A549 (cell line): ENCODE measurements at regions not wholly inside any gene's neighbourhood (a gene's known extent, or its start where the extent isn't known, plus 50 kb on each side); places are given as distances from the start of the nearest gene placed in this dataset.

ENCODE experiments used
- ATAC-seq, 2 experiments: fragments of 200-7000 bp in 1 of 2; fragments of >200 bp in 1 of 2; cut with Nextera tagmentation in 1 of 2; cut with Tn5 transposase in 1 of 2; 3 replicates each; pipeline versions ENCODE4 v1.8.0 to v1.9.1; 2018 to 2020; ENCODE audit warnings: mild to moderate bottlenecking in 1 of 2, moderate library complexity in 1 of 2
- CTCF ChIA-PET: fragments of 300-600 bp; sonication (Branson Sonifier 250); formaldehyde crosslinking; extraction: SDS; loops from one replicate; lab custom pipeline; 2021; ENCODE audit warnings: antibody characterized with exemption, inconsistent platforms; lab: Yijun Ruan, JAX
- POLR2A ChIA-PET: fragments of 350-600 bp; formaldehyde crosslinking; extraction: SDS; loops from one replicate; lab custom pipeline; 2021; ENCODE audit warnings: antibody characterized with exemption, inconsistent platforms; lab: Yijun Ruan, JAX
- DNase-seq, 2 experiments: peaks; one replicate each; pipeline versions ENCODE4 v3.0.0 to v3.0.0-alpha.2; 2011 to 2016; ENCODE audit warnings: low read depth in 1 of 2, low spot score in 1 of 2
- FAIRE-seq: peaks from 2 replicates; lab custom pipeline; 2011; peaks lifted over from hg19 to GRCh38; lab: Jason Lieb, UNC
- H3K27ac ChIP-seq, 2 experiments: fragments of >200 bp; sonication (Bioruptor Twin); formaldehyde crosslinking; 3 replicates each; pipeline ENCODE4 v1.5.1; 2016 to 2017
- H3K4me1 ChIP-seq: fragments of >200 bp; sonication (Bioruptor Twin); formaldehyde crosslinking; 3 replicates; pipeline ENCODE4 v1.6.1; 2016
- H3K4me2 ChIP-seq: fragments of >200 bp; sonication (Bioruptor Twin); formaldehyde crosslinking; 3 replicates; pipeline ENCODE4 v1.6.1; 2016
- H3K4me3 ChIP-seq: fragments of >200 bp; sonication (Bioruptor Twin); formaldehyde crosslinking; 3 replicates; pipeline ENCODE4 v1.5.1; 2016
- H3K9me3 ChIP-seq: fragments of >200 bp; sonication (Bioruptor Twin); formaldehyde crosslinking; 3 replicates; pipeline ENCODE4 v1.6.1; 2016
- ATOH8 ChIP-seq: fragments of 250-450 bp; sonication (Bioruptor Pico); IDR thresholded peaks from 2 replicates; pipeline ENCODE4 v1.5.0; 2020; ENCODE audit warnings: low read depth, mild to moderate bottlenecking, moderate library complexity
- BHLHE40 ChIP-seq: IDR thresholded peaks from 2 replicates; pipeline ENCODE4 v1.6.1; 2012; ENCODE audit warnings: low read depth, low read length, inconsistent platforms
- CBX2 ChIP-seq: fragments of 200-600 bp; sonication (generic); IDR thresholded peaks from 2 replicates; pipeline ENCODE4 v1.6.1; 2016; ENCODE audit warnings: low read depth, mild to moderate bottlenecking, borderline replicate concordance
- CHD4 ChIP-seq: fragments of 200-600 bp; sonication (generic); IDR thresholded peaks from 2 replicates; pipeline ENCODE4 v1.6.1; 2016; ENCODE audit warnings: antibody characterized with exemption, mild to moderate bottlenecking, borderline replicate concordance
- ELK1 ChIP-seq: fragments of 150-350 bp; IDR thresholded peaks from 2 replicates; pipeline ENCODE4 v1.6.1; 2014; ENCODE audit warnings: low read depth, mild to moderate bottlenecking, low read length
- ESRRA ChIP-seq: fragments of 150-350 bp; IDR thresholded peaks from 2 replicates; pipeline ENCODE4 v1.6.1; 2014; ENCODE audit warnings: mild to moderate bottlenecking, low read length, borderline replicate concordance
- FOSB ChIP-seq: fragments of 250-450 bp; sonication (Bioruptor Pico); IDR thresholded peaks from 2 replicates; pipeline ENCODE4 v1.5.0; 2020; ENCODE audit warnings: mild to moderate bottlenecking, moderate library complexity
- GATA3 ChIP-seq: IDR thresholded peaks from 2 replicates; pipeline ENCODE4 v1.6.1; 2012; ENCODE audit warnings: borderline replicate concordance
- HDAC2 ChIP-seq: fragments of 200-600 bp; sonication (generic); IDR thresholded peaks from 2 replicates; pipeline ENCODE4 v1.6.1; 2016
- HOXB5 ChIP-seq: fragments of 250-450 bp; sonication (Bioruptor Pico); IDR thresholded peaks from 2 replicates; pipeline ENCODE4 v1.5.0; 2020; ENCODE audit warnings: mild to moderate bottlenecking, moderate library complexity
- JUN ChIP-seq, 2 experiments: fragments of >200 bp; sonication (Bioruptor Twin); formaldehyde crosslinking; IDR thresholded peaks; 2 replicates in 1 of 2; 3 replicates in 1 of 2; pipeline ENCODE4 v1.6.1; 2016 to 2017
- JUNB ChIP-seq: fragments of >200 bp; sonication (Bioruptor Twin); formaldehyde crosslinking; IDR thresholded peaks from 2 replicates; pipeline ENCODE4 v1.6.1; 2016
- KDM1A ChIP-seq: fragments of 200-600 bp; sonication (generic); IDR thresholded peaks from 2 replicates; pipeline ENCODE4 v1.6.1; 2016; ENCODE audit warnings: low read depth, mild to moderate bottlenecking
- KDM5A ChIP-seq: fragments of 200-600 bp; sonication (generic); IDR thresholded peaks from 2 replicates; pipeline ENCODE4 v1.6.1; 2016; ENCODE audit warnings: antibody characterized with exemption, mild to moderate bottlenecking
- MYC ChIP-seq: IDR thresholded peaks from 2 replicates; pipeline ENCODE4 v1.6.1; 2012; ENCODE audit warnings: mild to moderate bottlenecking, inconsistent platforms, low read length, improper control_type of control experiment, borderline replicate concordance
- NFE2L2 ChIP-seq: fragments of 150-350 bp; conservative IDR thresholded peaks from 2 replicates; pipeline ENCODE4 v1.6.1; 2014; ENCODE audit warnings: low read length
- PBX3 ChIP-seq: IDR thresholded peaks from 2 replicates; pipeline ENCODE4 v1.6.1; 2012
- POLR2A ChIP-seq: IDR thresholded peaks from 2 replicates; pipeline ENCODE4 v1.6.1; 2012; ENCODE audit warnings: mild to moderate bottlenecking, low read length
- RAD21 ChIP-seq, 2 experiments: fragments of >200 bp in 1 of 2; sonication (Bioruptor Twin) in 1 of 2; formaldehyde crosslinking in 1 of 2; IDR thresholded peaks in 1 of 2; conservative IDR thresholded peaks in 1 of 2; 2 replicates in 1 of 2; 3 replicates in 1 of 2; pipeline ENCODE4 v1.6.1; 2012 to 2018; ENCODE audit warnings: inconsistent platforms in 1 of 2
- RARB ChIP-seq: fragments of 250-450 bp; sonication (Bioruptor Pico); IDR thresholded peaks from 2 replicates; pipeline ENCODE4 v1.8.0; 2021; ENCODE audit warnings: mild to moderate bottlenecking, moderate library complexity
- RCOR1 ChIP-seq: fragments of 150-350 bp; IDR thresholded peaks from 2 replicates; pipeline ENCODE4 v1.6.1; 2014; ENCODE audit warnings: antibody characterized with exemption, low read length, low read depth
- RFX5 ChIP-seq: fragments of 450-650 bp; IDR thresholded peaks from 2 replicates; pipeline ENCODE4 v1.7.1; 2014; ENCODE audit warnings: antibody characterized with exemption, mild to moderate bottlenecking, moderate library complexity
- RNF2 ChIP-seq: fragments of 200-600 bp; sonication (generic); IDR thresholded peaks from 2 replicates; pipeline ENCODE4 v1.6.1; 2016; ENCODE audit warnings: low read depth, mild to moderate bottlenecking, antibody characterized with exemption, moderate library complexity, borderline replicate concordance
- SMC3 ChIP-seq: fragments of >200 bp; sonication (Bioruptor Twin); formaldehyde crosslinking; IDR thresholded peaks from 3 replicates; pipeline ENCODE4 v1.6.1; 2018; ENCODE audit warnings: inconsistent platforms
- ZNF302 ChIP-seq: fragments of 250-450 bp; sonication (Bioruptor Pico); IDR thresholded peaks from 2 replicates; pipeline ENCODE4 v1.9.0; 2021; ENCODE audit warnings: inconsistent platforms, mild to moderate bottlenecking, moderate library complexity
- WGBS: methylation state at CpG from one replicate; pipeline ENCODE4 v1.1.6; 2017; ENCODE audit errors: missing lambda C conversion rate; 5-methylcytosine and 5-hydroxymethylcytosine counted together
- TF ChIP-seq, protein P1 (sequence below): fragments of 450-650 bp; IDR thresholded peaks from 2 replicates; pipeline ENCODE4 v1.6.1; 2014; ENCODE audit warnings: antibody characterized with exemption
- TF ChIP-seq, protein P2 (sequence below): fragments of 200-600 bp; sonication (generic); IDR thresholded peaks from 2 replicates; pipeline ENCODE4 v1.6.1; 2016; ENCODE audit warnings: antibody characterized with exemption, mild to moderate bottlenecking, moderate library complexity
- TF ChIP-seq, protein P3 (sequence below): fragments of >200 bp; sonication (Bioruptor Twin); formaldehyde crosslinking; IDR thresholded peaks from 3 replicates; pipeline ENCODE4 v1.5.1; 2016

DNA sequence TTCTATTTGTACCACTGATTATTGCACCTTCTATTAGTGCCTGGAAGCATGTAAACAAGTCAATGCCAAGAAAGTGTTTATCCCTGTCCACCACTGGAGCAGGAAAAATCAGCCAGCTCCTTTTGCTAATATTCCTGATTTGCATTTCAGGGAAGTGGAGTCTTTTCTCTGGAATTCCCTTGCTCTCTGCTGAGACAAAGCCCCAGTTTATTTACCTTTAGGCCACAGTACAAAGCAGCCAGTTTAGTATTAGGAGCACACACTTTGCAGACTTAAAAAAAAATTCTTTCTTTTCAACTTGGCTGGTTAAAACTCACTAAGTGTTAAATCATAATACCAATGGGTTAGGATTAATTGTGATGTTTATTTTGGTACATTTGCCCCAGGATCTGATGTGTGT lies 631.1 kb downstream of the PKHD1 start:
- Histone ChIP-seq H3K27ac (no peak overlapping the region), H3K9me3 (no peaks in the 10 kb centered on the region), H3K4me2 (no peak overlapping the region), H3K4me3 (no peak overlapping the region), H3K4me1 (no peaks in the 10 kb centered on the region)
- ChIA-PET CTCF (no interaction called here), POLR2A (no interaction called here)
- ATAC-seq = no peak
- no peak for DNase-seq
- FAIRE-seq = no peak
- no peak for TF ChIP-seq CHD4
- TF ChIP-seq, protein P1, sequence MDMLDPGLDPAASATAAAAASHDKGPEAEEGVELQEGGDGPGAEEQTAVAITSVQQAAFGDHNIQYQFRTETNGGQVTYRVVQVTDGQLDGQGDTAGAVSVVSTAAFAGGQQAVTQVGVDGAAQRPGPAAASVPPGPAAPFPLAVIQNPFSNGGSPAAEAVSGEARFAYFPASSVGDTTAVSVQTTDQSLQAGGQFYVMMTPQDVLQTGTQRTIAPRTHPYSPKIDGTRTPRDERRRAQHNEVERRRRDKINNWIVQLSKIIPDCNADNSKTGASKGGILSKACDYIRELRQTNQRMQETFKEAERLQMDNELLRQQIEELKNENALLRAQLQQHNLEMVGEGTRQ = no peak
- TF ChIP-seq NFE2L2 = no peak
- no peak for TF ChIP-seq GATA3
- no peak for TF ChIP-seq ATOH8
- no peak for TF ChIP-seq JUNB
- no peak for TF ChIP-seq BHLHE40

DNA sequence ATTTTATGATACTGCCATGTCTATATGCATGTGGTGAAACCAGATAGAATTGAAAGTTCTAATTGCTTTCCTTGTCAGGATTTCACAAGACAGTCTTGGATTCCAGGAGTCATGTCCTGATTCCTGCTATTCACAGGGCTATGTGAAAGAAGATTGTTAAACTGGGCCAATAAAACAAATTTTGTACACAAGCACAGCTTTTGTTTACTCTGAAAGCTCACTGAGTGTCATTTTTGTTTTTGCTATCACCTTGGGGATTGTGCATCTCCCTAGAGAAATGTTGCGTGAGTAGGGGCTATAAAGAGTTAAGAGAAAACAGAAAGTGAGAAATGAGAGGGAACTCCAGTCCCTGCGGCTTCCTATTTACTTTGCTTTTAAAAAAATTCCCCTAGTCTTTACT lies 627.5 kb downstream of the PKHD1 start:
- WGBS = 16% methylated on average over 2 of the region's 2 CpGs
- TF ChIP-seq FOSB (CRISPR knock-in tag) = no peak
- no peak for TF ChIP-seq HDAC2
- TF ChIP-seq ESRRA = no peak
- no peak for TF ChIP-seq BHLHE40
- TF ChIP-seq HOXB5 = no peak
- TF ChIP-seq, protein P2, sequence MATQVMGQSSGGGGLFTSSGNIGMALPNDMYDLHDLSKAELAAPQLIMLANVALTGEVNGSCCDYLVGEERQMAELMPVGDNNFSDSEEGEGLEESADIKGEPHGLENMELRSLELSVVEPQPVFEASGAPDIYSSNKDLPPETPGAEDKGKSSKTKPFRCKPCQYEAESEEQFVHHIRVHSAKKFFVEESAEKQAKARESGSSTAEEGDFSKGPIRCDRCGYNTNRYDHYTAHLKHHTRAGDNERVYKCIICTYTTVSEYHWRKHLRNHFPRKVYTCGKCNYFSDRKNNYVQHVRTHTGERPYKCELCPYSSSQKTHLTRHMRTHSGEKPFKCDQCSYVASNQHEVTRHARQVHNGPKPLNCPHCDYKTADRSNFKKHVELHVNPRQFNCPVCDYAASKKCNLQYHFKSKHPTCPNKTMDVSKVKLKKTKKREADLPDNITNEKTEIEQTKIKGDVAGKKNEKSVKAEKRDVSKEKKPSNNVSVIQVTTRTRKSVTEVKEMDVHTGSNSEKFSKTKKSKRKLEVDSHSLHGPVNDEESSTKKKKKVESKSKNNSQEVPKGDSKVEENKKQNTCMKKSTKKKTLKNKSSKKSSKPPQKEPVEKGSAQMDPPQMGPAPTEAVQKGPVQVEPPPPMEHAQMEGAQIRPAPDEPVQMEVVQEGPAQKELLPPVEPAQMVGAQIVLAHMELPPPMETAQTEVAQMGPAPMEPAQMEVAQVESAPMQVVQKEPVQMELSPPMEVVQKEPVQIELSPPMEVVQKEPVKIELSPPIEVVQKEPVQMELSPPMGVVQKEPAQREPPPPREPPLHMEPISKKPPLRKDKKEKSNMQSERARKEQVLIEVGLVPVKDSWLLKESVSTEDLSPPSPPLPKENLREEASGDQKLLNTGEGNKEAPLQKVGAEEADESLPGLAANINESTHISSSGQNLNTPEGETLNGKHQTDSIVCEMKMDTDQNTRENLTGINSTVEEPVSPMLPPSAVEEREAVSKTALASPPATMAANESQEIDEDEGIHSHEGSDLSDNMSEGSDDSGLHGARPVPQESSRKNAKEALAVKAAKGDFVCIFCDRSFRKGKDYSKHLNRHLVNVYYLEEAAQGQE = no peak
- no peak for TF ChIP-seq RNF2
- ChIA-PET CTCF (no interaction called here), POLR2A (no interaction called here)
- Histone ChIP-seq H3K27ac (no peak overlapping the region), H3K4me1 (no peaks in the 10 kb centered on the region), H3K9me3 (no peaks in the 10 kb centered on the region), H3K4me3 (no peak overlapping the region), H3K4me2 (no peak overlapping the region)
- ATAC-seq = no peak
- no peak for FAIRE-seq
- DNase-seq = no peak

GRCh38 chr6:51462896-51463295 lies 624.5 kb downstream of the PKHD1 start:
- Histone ChIP-seq H3K27ac (no peak overlapping the region), H3K4me1 (no peaks in the 10 kb centered on the region), H3K9me3 (no peaks in the 10 kb centered on the region), H3K4me3 (no peak overlapping the region), H3K4me2 (no peak overlapping the region)
- ATAC-seq = no peak
- POLR2A ChIA-PET = no interaction called here
- FAIRE-seq = no peak
- no peak for DNase-seq
- CTCF ChIA-PET = no interaction called here
- no peak for TF ChIP-seq ELK1
- TF ChIP-seq ESRRA = no peak
- no peak for TF ChIP-seq MYC
- no peak for TF ChIP-seq BHLHE40
- TF ChIP-seq RCOR1 = no peak
- TF ChIP-seq PBX3 = no peak
- TF ChIP-seq SMC3 = no peak
- TF ChIP-seq ZNF302 = no peak
- no peak for TF ChIP-seq CBX2
- TF ChIP-seq HOXB5 = no peak
- no peak for TF ChIP-seq RARB (CRISPR knock-in tag)
- TF ChIP-seq POLR2A = no peak
- TF ChIP-seq RAD21 (conservative IDR thresholded peaks at IDR 0.05 in 1 of 2, IDR thresholded peaks at IDR 0.05 in 1 of 2) = no peak
- TF ChIP-seq RFX5 = no peak
- TF ChIP-seq, protein P3, sequence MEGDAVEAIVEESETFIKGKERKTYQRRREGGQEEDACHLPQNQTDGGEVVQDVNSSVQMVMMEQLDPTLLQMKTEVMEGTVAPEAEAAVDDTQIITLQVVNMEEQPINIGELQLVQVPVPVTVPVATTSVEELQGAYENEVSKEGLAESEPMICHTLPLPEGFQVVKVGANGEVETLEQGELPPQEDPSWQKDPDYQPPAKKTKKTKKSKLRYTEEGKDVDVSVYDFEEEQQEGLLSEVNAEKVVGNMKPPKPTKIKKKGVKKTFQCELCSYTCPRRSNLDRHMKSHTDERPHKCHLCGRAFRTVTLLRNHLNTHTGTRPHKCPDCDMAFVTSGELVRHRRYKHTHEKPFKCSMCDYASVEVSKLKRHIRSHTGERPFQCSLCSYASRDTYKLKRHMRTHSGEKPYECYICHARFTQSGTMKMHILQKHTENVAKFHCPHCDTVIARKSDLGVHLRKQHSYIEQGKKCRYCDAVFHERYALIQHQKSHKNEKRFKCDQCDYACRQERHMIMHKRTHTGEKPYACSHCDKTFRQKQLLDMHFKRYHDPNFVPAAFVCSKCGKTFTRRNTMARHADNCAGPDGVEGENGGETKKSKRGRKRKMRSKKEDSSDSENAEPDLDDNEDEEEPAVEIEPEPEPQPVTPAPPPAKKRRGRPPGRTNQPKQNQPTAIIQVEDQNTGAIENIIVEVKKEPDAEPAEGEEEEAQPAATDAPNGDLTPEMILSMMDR = no peak
- TF ChIP-seq KDM1A = no peak
- TF ChIP-seq KDM5A = no peak
- TF ChIP-seq JUN (IDR thresholded peaks at IDR 0.05) = no peak
